Activated CD4-positive, alpha-beta T cell treated with anti-CD3 and anti-CD28 coated beads, Interleukin-2, amount 50 U/mL, for 48 hours (primary cell): ENCODE measurements at regions not wholly inside any gene's neighbourhood (a gene's known extent, or its start where the extent isn't known, plus 50 kb on each side); places are given as distances from the start of the nearest gene placed in this dataset.

ENCODE experiments used
- DNase-seq, 2 experiments: peaks; one replicate each; pipeline ENCODE4 v3.0.0-alpha.2; 2020

GRCh38 chr12:124626971-124627411, 59.6 kb upstream of the NCOR2 start:
- no peak for DNase-seq

DNA sequence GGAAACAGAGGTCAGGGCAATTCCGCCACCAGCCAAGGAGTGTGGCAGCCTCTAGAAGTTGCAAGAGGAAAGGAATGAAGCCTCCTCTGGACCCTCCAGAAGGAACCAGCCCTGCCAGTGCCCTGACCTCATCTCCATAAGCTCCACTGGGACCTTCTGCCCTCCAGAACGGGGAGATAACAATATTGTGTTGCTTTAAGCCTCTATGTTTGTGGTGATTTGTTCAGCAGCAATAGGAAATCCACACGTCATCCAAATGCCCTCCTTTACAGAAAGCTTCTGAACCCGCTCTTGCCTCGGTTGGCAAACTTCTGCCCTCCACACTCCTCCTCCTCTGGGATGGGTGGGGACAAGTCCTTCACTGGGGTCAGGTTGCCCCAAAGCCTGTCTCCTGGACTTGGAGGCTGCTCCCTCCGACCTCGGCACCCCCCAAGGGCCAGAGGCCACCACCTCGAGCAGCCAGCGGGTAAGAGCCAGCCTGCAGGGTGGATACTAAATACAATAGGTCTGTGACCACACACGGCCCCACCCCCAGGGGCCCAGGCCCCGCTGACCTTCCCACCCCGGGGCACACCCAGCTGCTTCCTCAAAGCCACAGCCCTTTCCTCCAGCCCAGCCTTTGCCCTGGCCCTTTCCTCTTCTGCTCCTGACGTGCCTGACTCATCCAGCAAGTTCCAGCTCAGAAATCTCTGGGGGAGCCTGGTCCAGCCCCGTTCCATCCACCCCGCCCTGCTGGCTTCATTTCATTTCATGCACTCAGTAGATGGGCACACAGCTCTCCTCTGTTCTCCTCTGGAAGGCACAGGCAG, 58.7 kb upstream of the NCOR2 start:
- no peak for DNase-seq

DNA sequence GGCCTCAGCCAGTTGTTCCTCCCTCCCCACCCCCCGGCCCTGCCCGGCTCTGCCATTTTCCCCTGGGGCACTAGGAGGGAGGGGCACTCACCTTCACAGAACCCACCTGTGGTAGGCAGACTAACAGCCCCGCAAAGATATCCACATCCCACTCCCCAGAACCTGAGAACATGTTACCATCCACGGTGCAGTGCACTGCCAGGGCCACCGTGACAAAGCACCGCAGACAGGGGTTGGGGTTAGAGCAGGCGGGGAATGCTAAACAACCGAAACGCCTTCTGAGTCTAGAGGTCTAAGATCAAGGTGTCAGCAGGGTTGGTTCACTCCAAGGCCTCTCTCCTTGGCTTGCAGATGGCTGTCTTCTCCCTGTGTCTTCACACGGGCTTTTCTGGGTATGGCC, 57.4 kb upstream of the NCOR2 start:
- DNase-seq, result no peak

- no peak for DNase-seq
These were observed 56.1 kb upstream of the NCOR2 start for GRCh38 chr12:124623344-124624035.

DNA sequence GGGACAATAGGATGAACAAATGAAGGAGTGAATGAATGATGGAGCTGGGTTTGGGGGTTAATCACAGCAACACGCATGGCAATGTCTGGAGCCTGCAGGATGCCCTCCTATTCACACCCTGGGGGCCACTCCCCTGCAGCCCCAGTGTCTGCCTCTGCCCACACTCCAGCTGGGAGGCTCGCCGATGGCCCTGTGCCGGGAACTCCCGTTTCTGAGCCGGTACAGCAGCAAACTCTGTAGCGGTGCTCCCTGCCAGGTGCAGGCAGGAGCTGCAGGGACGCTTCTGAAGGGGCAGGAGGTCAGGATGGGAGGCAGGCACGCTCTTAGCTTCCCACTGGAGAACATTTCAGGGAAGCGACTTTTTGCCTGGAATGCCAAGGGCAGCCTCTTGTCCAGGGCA, 55.4 kb upstream of the NCOR2 start:
- no peak for DNase-seq

DNA sequence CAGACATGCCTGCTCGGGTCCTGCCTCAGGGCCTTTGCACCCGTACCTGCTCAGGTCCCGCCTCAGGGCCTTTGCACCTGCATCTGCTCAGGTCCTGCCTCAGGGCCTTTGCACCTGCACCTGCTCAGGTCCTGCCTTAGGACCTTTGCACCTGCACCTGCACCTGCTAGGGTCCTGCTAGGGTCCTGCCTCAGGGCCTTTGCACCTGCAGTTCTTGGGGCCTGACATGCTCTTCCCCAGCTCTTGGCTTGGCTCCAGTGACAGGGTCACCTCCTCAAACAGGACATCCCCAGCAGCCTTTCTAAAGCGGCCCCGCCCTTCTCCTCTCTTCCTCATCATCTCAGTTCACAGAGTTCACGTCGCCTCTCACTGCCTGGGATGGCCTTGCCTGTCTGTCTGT, 54.9 kb upstream of the NCOR2 start:
- no peak for DNase-seq

GRCh38 chr12:124621296-124621660, 53.9 kb upstream of the NCOR2 start:
- DNase-seq, result no peak

GRCh38 chr12:124620606-124621295, 53.3 kb upstream of the NCOR2 start:
- DNase-seq, result no peak

- DNase-seq, result no peak
These were observed 51.0 kb upstream of the NCOR2 start for GRCh38 chr12:124618291-124618902.

DNA sequence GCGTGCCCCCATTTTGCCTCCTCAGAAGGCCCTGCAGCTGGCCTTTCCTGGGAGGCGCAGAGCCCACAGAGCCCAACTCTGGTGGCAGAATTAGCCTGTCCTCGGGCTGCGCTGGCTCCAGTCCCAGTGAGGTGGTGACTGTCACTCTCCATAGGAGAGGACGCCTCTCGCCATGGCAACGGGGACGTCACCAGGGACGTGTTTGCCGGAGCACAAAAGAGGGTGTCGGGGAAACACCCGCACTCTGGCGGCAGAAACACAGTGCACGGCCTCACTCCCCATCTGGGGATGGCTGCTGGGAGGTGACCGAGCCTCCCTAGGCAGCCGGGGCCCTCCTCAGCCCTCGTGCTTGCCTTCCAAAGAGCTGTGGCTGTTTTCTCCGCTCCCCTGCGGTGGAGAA, 50.2 kb upstream of the NCOR2 start:
- no peak for DNase-seq
